Prostate gland (tissue), 2 donors: ENCODE measurements at regions not wholly inside any gene's neighbourhood (a gene's known extent, or its start where the extent isn't known, plus 50 kb on each side); places are given as distances from the start of the nearest gene placed in this dataset.

ENCODE experiments used
- CTCF ChIP-seq, 4 experiments: fragments of 200-600 bp in 2 of 4; fragments of 450-650 bp in 2 of 4; sonication (generic) in 2 of 4; IDR thresholded peaks; 1 replicate in 3 of 4; 2 replicates in 1 of 4; pipeline ENCODE4 v1.5.1; 2016 to 2019; ENCODE audit warnings: antibody characterized with exemption in 4 of 4, mild to moderate bottlenecking in 2 of 4, moderate library complexity in 2 of 4
- POLR2A ChIP-seq: fragments of 450-650 bp; IDR thresholded peaks from one replicate; pipeline ENCODE4 v1.6.1; 2016; ENCODE audit warnings: antibody characterized with exemption, mild to moderate bottlenecking

- TF ChIP-seq CTCF (IDR thresholded peaks at IDR 0.05) (no peak), POLR2A (no peak)
These were observed 285.6 kb downstream of the NR4A2 start for GRCh38 chr2:156046900-156047299.
